Nephron progenitor cell (in vitro differentiated cells): ENCODE measurements at regions not wholly inside any gene's neighbourhood (a gene's known extent, or its start where the extent isn't known, plus 50 kb on each side); places are given as distances from the start of the nearest gene placed in this dataset.
A peak's percentile ranks its signal among the peaks of the same experiment; 100 is the strongest.
"Not testable (repeated sequence)": the region's sequence is repeated elsewhere in the genome, so short reads cannot be mapped to it uniquely, and the experiment has no call there.

ENCODE experiments used
- DNase-seq: peaks from one replicate; pipeline ENCODE4 v3.0.0; 2021
- H3K27ac Mint-ChIP-seq: 2 replicates; pipeline ENCODE4 v1.8.0; 2021; ENCODE audit warnings: mild to moderate bottlenecking, moderate library complexity, mixed read lengths
- H3K27me3 Mint-ChIP-seq: 2 replicates; pipeline ENCODE4 v1.8.0; 2021; ENCODE audit warnings: mild to moderate bottlenecking, low read depth, mixed read lengths; ENCODE audit not compliant: poor library complexity
- H3K36me3 Mint-ChIP-seq: 2 replicates; pipeline ENCODE4 v1.8.0; 2021; ENCODE audit warnings: low read depth, mixed read lengths
- H3K4me1 Mint-ChIP-seq: 2 replicates; pipeline ENCODE4 v1.8.0; 2021; ENCODE audit warnings: mixed read lengths
- H3K4me3 Mint-ChIP-seq: 2 replicates; pipeline ENCODE4 v1.8.0; 2021; ENCODE audit warnings: mild to moderate bottlenecking, moderate library complexity, mixed read lengths
- H3K9me3 Mint-ChIP-seq: 2 replicates; pipeline ENCODE4 v1.8.0; 2021; ENCODE audit warnings: mild to moderate bottlenecking, moderate library complexity, mixed read lengths
- TF ChIP-seq, protein P1 (sequence below): fragments of 200-600 bp; sonication (generic); IDR thresholded peaks from 2 replicates; pipeline ENCODE4 v1.5.0; 2021; ENCODE audit warnings: antibody characterized with exemption

DNA sequence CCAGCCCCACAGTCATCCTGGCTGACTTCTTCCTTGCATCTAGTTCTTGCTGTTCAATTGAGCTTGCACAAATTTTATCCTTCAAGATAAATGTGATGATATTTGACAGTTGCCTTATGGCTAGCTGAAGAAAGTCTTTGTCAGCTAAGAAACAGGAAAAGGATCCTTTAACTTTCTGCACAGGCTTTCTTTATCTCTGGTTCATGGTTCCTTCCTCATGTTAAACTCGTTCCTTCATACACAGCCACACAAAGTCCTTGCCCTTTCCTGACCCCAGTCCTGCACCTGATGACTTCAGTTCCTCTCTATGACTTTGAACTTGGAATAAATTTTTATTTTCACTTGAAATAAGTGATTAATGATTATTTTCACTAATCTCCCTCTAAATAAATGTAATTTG is 132.5 kb upstream of the PRSS3 start:
- H3K4me3 Mint-ChIP-seq: no peak overlapping the region
- no peaks in the 10 kb centered on the region for H3K36me3 Mint-ChIP-seq
- no peak for DNase-seq
- no peaks in the 10 kb centered on the region for H3K4me1 Mint-ChIP-seq
- TF ChIP-seq, protein P1, sequence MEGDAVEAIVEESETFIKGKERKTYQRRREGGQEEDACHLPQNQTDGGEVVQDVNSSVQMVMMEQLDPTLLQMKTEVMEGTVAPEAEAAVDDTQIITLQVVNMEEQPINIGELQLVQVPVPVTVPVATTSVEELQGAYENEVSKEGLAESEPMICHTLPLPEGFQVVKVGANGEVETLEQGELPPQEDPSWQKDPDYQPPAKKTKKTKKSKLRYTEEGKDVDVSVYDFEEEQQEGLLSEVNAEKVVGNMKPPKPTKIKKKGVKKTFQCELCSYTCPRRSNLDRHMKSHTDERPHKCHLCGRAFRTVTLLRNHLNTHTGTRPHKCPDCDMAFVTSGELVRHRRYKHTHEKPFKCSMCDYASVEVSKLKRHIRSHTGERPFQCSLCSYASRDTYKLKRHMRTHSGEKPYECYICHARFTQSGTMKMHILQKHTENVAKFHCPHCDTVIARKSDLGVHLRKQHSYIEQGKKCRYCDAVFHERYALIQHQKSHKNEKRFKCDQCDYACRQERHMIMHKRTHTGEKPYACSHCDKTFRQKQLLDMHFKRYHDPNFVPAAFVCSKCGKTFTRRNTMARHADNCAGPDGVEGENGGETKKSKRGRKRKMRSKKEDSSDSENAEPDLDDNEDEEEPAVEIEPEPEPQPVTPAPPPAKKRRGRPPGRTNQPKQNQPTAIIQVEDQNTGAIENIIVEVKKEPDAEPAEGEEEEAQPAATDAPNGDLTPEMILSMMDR: no peak
- peaks cover 23% of the 10 kb centered on the region for H3K27me3 Mint-ChIP-seq
- peaks cover 15% of the 10 kb centered on the region for H3K9me3 Mint-ChIP-seq
- H3K27ac Mint-ChIP-seq: no peak overlapping the region

DNA sequence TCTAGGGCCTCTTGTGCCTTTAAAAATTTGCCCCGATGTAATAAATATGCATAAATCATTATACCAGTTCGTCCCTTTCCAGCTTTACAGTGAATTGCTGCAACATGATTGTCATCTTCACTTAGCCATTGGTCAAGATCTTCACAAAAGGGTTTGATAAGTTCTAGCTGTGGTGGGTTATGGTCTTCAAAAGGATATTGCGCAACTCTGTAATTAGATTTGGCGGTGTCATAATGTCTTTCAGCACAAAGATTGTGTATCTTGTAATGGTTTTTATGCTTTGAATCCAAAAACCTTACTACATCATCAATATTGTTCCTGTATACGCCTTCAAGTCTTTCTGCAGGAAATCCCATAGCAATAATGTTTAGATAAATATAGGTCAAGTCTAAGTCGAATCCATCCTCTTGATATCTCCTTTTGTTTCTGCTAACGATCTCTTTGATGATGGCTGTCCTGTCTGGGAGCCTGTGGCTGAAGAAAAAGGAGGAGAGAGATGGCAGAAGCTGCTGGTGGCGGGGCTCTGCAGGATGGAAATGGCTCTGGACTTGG is 119.1 kb upstream of the PRSS3 start:
- H3K4me1 Mint-ChIP-seq: peaks cover 22% of the 10 kb centered on the region
- H3K27me3 Mint-ChIP-seq, H3K36me3 Mint-ChIP-seq, DNase-seq: not testable (repeated sequence)
- peak overlapping the region; percentile 96 for H3K4me3 Mint-ChIP-seq
- peaks cover 17% of the 10 kb centered on the region for H3K9me3 Mint-ChIP-seq
- peak overlapping the region; percentile 58 for H3K27ac Mint-ChIP-seq

DNA sequence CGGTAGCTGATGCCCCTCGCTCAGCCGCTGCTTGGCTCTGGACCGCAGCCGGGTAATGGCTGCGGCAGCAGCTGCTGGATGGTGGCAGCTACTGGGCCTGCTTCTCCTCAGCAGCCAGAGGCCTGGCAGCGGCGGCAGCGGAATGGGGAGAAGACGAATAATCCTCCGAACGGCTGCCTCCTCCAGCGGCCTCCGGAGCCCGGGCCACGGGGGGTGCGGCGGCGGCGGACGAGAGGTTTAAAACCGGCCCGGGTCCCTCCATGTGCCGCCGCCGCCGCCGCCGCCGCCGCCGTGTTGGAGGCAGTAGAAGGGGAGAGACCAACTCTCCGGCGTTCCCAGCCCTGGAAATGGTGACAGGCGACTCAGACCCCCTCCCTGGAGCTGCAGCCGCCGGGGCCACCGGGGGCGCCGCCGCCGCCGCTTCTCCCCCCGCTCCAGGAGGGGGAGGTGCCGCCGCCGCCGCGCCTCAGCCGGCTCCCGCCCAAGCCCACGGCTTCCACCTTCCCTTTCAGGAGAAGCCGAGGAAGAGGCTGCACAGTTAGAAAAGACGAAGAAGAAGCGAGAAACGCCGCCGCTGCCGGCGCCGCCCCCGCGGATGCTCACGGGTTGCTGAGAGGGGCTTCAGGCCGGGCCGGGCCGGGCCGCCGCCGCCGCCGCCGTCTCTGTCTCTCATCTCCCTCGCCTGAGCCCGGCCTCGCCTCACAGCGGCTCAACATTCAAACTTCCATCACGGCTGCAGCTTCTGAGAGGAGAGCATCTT is 118.4 kb upstream of the PRSS3 start:
- H3K27ac Mint-ChIP-seq: peak overlapping the region; percentile 86
- H3K36me3 Mint-ChIP-seq: no peaks in the 10 kb centered on the region
- H3K4me3 Mint-ChIP-seq: peak overlapping the region; percentile 96
- DNase-seq: peak; percentile 76
- TF ChIP-seq, protein P1: no peak
- peaks cover 22% of the 10 kb centered on the region for H3K4me1 Mint-ChIP-seq
- H3K27me3 Mint-ChIP-seq: no peaks in the 10 kb centered on the region
- peaks cover 11% of the 10 kb centered on the region for H3K9me3 Mint-ChIP-seq

DNA sequence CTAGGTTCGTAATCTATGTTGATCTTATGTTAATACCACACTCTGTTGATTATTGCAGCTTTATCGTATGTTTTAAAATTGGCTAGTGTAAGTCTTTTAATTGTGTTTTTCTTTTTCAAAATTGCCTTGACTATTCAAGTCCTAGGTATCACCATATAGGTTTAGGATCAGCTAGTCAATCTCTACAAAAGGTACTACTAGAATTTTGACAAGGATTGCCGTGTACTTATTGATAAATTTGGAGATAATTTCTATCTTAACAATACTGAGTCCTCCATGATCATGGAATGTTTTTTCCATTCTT is 117.9 kb upstream of the PRSS3 start:
- peak overlapping the region; percentile 86 for H3K27ac Mint-ChIP-seq
- no peaks in the 10 kb centered on the region for H3K27me3 Mint-ChIP-seq
- H3K36me3 Mint-ChIP-seq: no peaks in the 10 kb centered on the region
- peak overlapping the region; percentile 96 for H3K4me3 Mint-ChIP-seq
- TF ChIP-seq, protein P1: no peak
- no peak for DNase-seq
- H3K4me1 Mint-ChIP-seq: peaks cover 22% of the 10 kb centered on the region
- peaks cover 8% of the 10 kb centered on the region for H3K9me3 Mint-ChIP-seq

DNA sequence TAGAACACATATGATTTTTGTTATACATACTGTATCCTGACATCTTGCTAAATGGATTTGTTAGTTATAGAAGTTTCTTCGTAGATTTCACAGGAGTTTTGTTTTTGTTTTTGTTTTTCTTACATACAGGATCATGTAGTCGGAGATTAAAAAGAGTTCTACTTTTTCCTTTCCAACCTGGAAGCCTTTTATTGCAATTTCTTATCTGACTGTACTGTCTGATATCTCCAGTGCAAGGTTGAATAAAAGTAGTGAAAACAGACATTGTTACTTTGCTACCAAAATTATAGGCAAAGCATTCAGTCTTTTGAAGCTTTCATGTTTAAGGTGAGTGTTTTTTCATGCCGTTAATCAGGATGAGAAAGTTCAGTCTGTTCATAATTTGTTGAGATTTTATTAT is 117.4 kb upstream of the PRSS3 start:
- H3K27me3 Mint-ChIP-seq: no peaks in the 10 kb centered on the region
- H3K4me3 Mint-ChIP-seq: peak overlapping the region; percentile 96

DNA sequence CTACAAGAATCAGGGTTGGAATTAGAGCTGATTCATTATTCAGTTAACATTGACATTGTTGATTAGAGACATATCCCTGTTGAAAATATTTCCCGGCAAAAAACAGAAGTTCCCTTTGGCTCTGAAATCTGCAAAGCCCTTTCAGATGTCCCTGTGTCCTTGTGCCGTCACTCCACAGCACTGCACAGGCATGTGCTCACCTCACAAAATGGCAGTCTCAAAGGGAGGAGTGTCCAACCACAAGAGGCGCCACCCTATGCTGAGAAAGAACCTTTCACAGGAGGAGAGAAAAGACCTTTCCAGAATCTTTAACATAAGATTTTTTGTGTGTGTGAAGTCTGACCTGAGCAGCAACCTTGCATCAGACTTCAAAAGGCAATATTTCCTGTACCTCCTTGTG is 112.8 kb upstream of the PRSS3 start:
- no peak overlapping the region for H3K27ac Mint-ChIP-seq
- H3K36me3 Mint-ChIP-seq: no peaks in the 10 kb centered on the region
- peaks cover 9% of the 10 kb centered on the region for H3K4me1 Mint-ChIP-seq
- no peak overlapping the region for H3K4me3 Mint-ChIP-seq
- H3K27me3 Mint-ChIP-seq: no peaks in the 10 kb centered on the region
- H3K9me3 Mint-ChIP-seq: no peaks in the 10 kb centered on the region
- DNase-seq: no peak
- TF ChIP-seq, protein P1: no peak

More for the DNA sequence above, 117.4 kb upstream of the PRSS3 start:
- peaks cover 3% of the 10 kb centered on the region for H3K9me3 Mint-ChIP-seq
- H3K36me3 Mint-ChIP-seq: no peaks in the 10 kb centered on the region
- DNase-seq: no peak
- TF ChIP-seq, protein P1: no peak
- H3K27ac Mint-ChIP-seq: no peak overlapping the region
- peaks cover 22% of the 10 kb centered on the region for H3K4me1 Mint-ChIP-seq
